NB4 (cell line): ENCODE measurements at regions not wholly inside any gene's neighbourhood (a gene's known extent, or its start where the extent isn't known, plus 50 kb on each side); places are given as distances from the start of the nearest gene placed in this dataset.

Experiments used
- DNase-seq: peaks from one replicate; pipeline ENCODE4 v3.0.0; 2010; ENCODE audit warnings: low read depth
- H3K4me3 ChIP-seq: one replicate; pipeline ENCODE4 v1.5.1; 2011; ENCODE audit warnings: mild to moderate bottlenecking, low read depth, low read length, moderate library complexity
- MYC ChIP-seq: IDR thresholded peaks from 2 replicates; pipeline ENCODE4 v1.6.1; 2011; ENCODE audit warnings: low read depth, low read length
- POLR2A ChIP-seq: IDR thresholded peaks from 2 replicates; pipeline ENCODE4 v1.6.1; 2011; ENCODE audit warnings: mild to moderate bottlenecking; ENCODE audit not compliant: insufficient read length; ENCODE audit errors: extremely low read depth
- TF ChIP-seq, protein P1 (sequence below): IDR thresholded peaks from 2 replicates; pipeline ENCODE4 v1.6.1; 2011; ENCODE audit warnings: low read depth, low read length
- TF ChIP-seq, protein P2 (sequence below): IDR thresholded peaks from one replicate; pipeline ENCODE4 v1.5.1; 2012; ENCODE audit warnings: low read depth, low read length

- no peak overlapping the region for H3K4me3 ChIP-seq
- no peak for TF ChIP-seq POLR2A
- TF ChIP-seq MYC: no peak
- TF ChIP-seq, protein P1, sequence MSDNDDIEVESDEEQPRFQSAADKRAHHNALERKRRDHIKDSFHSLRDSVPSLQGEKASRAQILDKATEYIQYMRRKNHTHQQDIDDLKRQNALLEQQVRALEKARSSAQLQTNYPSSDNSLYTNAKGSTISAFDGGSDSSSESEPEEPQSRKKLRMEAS: no peak
- TF ChIP-seq, protein P2, sequence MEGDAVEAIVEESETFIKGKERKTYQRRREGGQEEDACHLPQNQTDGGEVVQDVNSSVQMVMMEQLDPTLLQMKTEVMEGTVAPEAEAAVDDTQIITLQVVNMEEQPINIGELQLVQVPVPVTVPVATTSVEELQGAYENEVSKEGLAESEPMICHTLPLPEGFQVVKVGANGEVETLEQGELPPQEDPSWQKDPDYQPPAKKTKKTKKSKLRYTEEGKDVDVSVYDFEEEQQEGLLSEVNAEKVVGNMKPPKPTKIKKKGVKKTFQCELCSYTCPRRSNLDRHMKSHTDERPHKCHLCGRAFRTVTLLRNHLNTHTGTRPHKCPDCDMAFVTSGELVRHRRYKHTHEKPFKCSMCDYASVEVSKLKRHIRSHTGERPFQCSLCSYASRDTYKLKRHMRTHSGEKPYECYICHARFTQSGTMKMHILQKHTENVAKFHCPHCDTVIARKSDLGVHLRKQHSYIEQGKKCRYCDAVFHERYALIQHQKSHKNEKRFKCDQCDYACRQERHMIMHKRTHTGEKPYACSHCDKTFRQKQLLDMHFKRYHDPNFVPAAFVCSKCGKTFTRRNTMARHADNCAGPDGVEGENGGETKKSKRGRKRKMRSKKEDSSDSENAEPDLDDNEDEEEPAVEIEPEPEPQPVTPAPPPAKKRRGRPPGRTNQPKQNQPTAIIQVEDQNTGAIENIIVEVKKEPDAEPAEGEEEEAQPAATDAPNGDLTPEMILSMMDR: no peak
- no peak for DNase-seq
Measured at GRCh38 chr21:31501926-31502325, 157.6 kb upstream of the SOD1 start.

- DNase-seq: no peak
- TF ChIP-seq, protein P1: no peak
- TF ChIP-seq POLR2A (no peak), MYC (no peak)
- TF ChIP-seq, protein P2: no peak
- no peak overlapping the region for H3K4me3 ChIP-seq
Measured at GRCh38 chr21:31500982-31501381, 156.9 kb upstream of the TIAM1 start.

GRCh38 chr21:31500071-31500470 lies 156.0 kb upstream of the TIAM1 start:
- no peak for DNase-seq
- H3K4me3 ChIP-seq: no peak overlapping the region
- TF ChIP-seq POLR2A: no peak
- TF ChIP-seq, protein P2: no peak
- no peak for TF ChIP-seq MYC
- TF ChIP-seq, protein P1: no peak

- H3K4me3 ChIP-seq: no peak overlapping the region
- peak; percentile 9 for DNase-seq
- TF ChIP-seq, protein P1: no peak
- TF ChIP-seq MYC (no peak), POLR2A (no peak)
- TF ChIP-seq, protein P2: no peak
Measured at GRCh38 chr21:31498985-31499384, 154.9 kb upstream of the TIAM1 start.

GRCh38 chr21:31497914-31498313 lies 153.9 kb upstream of the TIAM1 start:
- no peak for DNase-seq
- TF ChIP-seq, protein P2: no peak
- TF ChIP-seq MYC (no peak), POLR2A (no peak)
- TF ChIP-seq, protein P1: no peak
- H3K4me3 ChIP-seq: no peak overlapping the region

DNA sequence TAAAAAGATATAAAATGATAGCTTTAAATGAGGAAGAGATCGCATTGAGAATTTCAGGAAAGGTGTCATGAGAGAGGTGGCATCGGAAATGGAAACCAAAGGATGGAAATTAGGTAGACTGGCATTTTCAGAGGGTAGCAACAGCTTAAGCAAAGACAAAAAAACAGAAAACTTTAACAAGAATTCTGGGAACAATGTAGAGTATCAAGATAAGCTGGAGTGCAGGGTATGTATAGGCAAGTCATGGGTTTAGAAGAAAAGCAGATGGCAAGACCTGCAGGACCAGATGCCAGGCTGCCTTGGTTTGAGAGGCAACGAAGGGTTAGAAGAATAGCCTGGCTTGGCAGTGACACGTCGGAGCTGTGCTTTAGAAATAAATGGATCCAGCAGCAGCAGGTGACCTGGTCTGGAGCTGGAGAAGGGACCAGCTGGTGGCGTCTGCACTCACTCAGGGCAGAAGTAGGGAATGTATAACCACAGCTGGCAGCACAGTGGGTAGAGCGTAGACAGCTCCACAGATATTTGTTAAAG lies 149.4 kb upstream of the TIAM1 start:
- no peak overlapping the region for H3K4me3 ChIP-seq
- TF ChIP-seq, protein P1: no peak
- no peak for TF ChIP-seq POLR2A
- TF ChIP-seq MYC: no peak
- TF ChIP-seq, protein P2: no peak
- no peak for DNase-seq
